ENCODE measurements at regions not wholly inside any gene's neighbourhood (a gene's known extent, or its start where the extent isn't known, plus 50 kb on each side); places are given as distances from the start of the nearest gene placed in this dataset.
A peak's percentile ranks its signal among the peaks of the same experiment; 100 is the strongest.

DNA sequence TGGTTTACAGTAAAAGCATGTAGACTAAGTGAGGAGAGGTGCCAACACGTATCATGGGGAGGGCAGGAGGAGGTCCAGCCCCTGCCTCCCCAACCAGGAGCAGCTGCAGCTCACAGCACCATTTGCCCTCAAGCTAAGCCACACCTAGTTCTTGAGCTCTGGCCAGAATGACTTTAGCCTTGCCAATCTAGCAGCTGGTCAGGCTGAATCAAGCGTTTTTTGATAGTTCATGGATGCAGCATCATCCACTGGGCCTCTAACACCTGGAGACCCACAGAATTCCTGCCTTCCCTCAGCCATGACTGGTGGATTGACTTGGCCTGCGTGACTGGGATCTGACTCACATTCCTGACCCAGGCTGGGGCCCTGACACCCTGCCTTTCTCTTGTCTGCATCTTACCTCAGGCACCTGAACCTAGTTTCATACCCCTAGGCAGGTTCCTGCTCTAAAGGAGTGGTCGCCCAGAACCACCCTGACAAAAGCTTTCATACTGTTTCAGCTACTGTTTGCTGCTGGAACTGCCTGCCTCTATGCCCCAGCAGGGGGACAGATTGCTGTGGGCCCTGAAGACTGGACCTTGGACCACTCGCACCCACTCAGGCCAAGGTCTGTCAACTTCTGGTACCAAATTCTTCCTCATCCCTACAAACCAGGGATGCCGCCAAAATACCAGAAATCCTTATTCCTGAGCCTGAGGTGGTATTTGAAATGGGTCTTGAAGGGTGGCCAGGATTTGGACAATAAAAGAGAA lies 122.3 kb downstream of the QRSL1 start:
- H3K9me3 ChIP-seq, result no peaks in the 10 kb centered on the region
- H3K4me1 ChIP-seq, result no peaks in the 10 kb centered on the region
- no peak overlapping the region for H3K4me3 ChIP-seq
- H3K27me3 ChIP-seq, result peaks cover 6% of the 10 kb centered on the region
- intact Hi-C loops (cut with DNase I), result no loop called here
- DNase-seq (ENCODE audit: low spot score in 2 of 2), result no peak
- TF ChIP-seq, protein P1, sequence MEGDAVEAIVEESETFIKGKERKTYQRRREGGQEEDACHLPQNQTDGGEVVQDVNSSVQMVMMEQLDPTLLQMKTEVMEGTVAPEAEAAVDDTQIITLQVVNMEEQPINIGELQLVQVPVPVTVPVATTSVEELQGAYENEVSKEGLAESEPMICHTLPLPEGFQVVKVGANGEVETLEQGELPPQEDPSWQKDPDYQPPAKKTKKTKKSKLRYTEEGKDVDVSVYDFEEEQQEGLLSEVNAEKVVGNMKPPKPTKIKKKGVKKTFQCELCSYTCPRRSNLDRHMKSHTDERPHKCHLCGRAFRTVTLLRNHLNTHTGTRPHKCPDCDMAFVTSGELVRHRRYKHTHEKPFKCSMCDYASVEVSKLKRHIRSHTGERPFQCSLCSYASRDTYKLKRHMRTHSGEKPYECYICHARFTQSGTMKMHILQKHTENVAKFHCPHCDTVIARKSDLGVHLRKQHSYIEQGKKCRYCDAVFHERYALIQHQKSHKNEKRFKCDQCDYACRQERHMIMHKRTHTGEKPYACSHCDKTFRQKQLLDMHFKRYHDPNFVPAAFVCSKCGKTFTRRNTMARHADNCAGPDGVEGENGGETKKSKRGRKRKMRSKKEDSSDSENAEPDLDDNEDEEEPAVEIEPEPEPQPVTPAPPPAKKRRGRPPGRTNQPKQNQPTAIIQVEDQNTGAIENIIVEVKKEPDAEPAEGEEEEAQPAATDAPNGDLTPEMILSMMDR (IDR thresholded peaks at IDR 0.05), result no peak
- no peak overlapping the region for H3K27ac ChIP-seq
- H3K36me3 ChIP-seq, result no peaks in the 10 kb centered on the region

DNA sequence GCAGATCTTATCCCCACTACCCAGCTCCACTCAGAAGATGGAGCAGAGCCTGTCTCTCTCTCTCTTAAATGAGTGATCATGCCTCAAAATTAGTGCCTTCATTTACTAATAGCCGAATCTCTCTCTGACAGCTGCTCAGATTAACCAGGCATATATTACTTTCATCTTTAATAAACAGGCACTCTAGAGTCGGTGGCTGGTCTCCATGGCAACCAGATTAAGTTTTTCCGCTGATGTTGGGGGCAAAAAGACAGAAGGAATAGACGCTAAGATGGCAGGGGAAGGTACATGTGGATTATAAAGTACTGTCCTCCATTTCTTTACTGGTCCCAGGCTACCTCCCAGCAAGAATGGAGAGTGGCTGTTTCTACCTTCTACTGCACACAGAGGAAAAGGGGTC lies 121.6 kb downstream of the QRSL1 start:
- no peaks in the 10 kb centered on the region for H3K36me3 ChIP-seq
- no peak overlapping the region for H3K4me3 ChIP-seq
- DNase-seq (ENCODE audit: low spot score in 2 of 2), result peak in 1 of 2 donors; percentile 1
- H3K27ac ChIP-seq, result no peak overlapping the region
- H3K27me3 ChIP-seq, result peaks cover 6% of the 10 kb centered on the region
- H3K4me1 ChIP-seq, result no peaks in the 10 kb centered on the region
- no peaks in the 10 kb centered on the region for H3K9me3 ChIP-seq
- TF ChIP-seq, protein P1 (IDR thresholded peaks at IDR 0.05), result no peak
- intact Hi-C loops (cut with DNase I), result no loop called here

DNA sequence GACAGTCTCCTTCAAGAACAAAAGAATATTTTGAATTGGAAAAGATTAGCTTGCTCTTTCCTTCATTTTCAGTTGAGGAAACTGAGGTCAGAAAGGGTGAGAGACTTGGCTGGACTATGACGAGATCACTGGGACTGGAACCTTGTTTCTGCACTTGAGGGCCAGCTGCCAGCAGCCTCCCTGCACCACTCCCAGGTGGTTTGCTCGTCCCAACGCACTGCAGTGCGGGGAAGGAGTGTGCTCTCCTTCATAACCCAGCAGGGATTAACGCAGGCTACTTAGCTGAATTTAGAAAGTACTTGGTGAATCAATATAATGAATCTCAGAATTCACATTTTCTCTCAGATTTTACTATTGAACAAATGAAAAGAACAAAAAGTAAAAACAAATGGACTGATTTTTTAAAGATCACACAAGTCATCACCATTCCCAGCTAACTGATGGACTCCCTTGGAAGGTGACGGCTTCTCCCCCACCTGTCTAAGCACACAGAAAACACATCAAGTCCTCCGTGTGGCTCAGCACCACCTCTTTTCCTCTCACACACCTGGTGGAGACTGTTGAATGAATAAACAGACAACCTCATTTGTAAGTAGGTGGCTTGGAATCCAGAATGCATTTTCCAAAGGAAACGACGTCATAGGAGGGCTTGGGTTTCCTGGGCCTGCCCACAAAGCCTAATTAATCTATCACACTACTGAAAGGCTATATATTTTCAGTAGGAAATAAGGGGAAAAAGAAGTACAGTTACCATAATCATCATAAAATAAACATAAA lies 121.0 kb downstream of the QRSL1 start:
- no peaks in the 10 kb centered on the region for H3K36me3 ChIP-seq
- H3K4me1 ChIP-seq, result no peaks in the 10 kb centered on the region
- H3K27ac ChIP-seq, result no peak overlapping the region
- peaks cover 6% of the 10 kb centered on the region for H3K27me3 ChIP-seq
- no peaks in the 10 kb centered on the region for H3K9me3 ChIP-seq
- intact Hi-C loops (cut with DNase I), result no loop called here
- peak in 1 of 2 donors; percentile 3 for DNase-seq (ENCODE audit: low spot score in 2 of 2)
- H3K4me3 ChIP-seq, result no peak overlapping the region
- TF ChIP-seq, protein P1 (IDR thresholded peaks at IDR 0.05), result no peak

DNA sequence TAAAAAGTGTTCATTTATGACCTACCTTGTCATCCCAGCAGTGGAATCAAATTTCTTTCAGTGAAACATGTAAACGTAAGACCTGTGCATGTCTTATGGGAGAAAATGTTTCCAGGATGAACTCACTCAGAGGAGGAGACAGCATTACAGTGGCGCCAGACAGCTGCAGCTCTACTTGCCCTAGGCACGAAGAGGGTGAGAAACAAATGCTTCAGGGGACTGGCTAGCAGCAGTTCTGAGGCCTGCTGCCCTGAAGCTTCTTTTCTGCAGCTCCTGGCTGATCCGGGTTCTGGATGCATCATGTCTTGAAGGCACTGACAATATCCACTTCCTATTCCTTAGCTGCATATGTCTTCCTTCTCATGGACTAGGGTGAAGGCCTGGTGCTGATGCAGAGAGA lies 120.2 kb downstream of the QRSL1 start:
- H3K36me3 ChIP-seq, result no peaks in the 10 kb centered on the region
- DNase-seq (ENCODE audit: low spot score in 2 of 2), result no peak
- TF ChIP-seq, protein P1 (IDR thresholded peaks at IDR 0.05), result no peak
- no peaks in the 10 kb centered on the region for H3K4me1 ChIP-seq
- intact Hi-C loops (cut with DNase I), result no loop called here
- H3K4me3 ChIP-seq, result no peak overlapping the region
- H3K27ac ChIP-seq, result no peak overlapping the region
- no peaks in the 10 kb centered on the region for H3K9me3 ChIP-seq
- peaks cover 6% of the 10 kb centered on the region for H3K27me3 ChIP-seq

DNA sequence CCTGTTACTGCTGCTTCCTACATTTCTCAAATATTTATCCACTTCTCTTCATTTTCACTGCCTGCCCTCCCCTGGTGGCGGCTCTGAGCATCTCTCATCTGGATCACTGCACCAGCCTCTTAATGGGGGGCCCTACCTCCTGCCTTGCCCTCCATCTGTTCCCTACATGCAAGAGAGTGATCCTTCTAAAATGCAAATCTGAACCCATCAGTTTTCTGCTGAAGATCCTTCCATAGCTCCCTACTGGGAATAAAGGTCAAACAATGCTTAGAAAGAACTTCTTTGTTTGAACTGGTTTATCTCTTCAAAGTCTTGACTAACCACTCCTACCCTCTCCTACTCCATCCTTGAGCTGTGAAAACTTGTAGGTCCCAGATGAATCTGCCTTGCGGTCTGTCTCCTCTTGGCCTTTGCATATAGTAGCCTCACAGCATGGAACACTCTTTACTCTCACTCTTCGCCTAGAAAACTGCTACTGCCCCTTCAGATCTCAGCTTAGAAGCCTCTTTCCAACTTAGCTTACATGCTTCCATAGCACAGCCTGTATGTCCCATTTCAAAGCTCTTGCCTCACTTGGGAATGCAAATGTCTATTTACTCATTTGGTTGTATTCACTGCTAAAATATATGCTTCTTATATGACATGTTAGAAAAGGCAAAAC lies 119.3 kb downstream of the QRSL1 start:
- Histone ChIP-seq H3K4me3 (no peak overlapping the region), H3K36me3 (no peaks in the 10 kb centered on the region), H3K9me3 (no peaks in the 10 kb centered on the region), H3K4me1 (no peaks in the 10 kb centered on the region), H3K27ac (no peak overlapping the region), H3K27me3 (peaks cover 6% of the 10 kb centered on the region)
- intact Hi-C loops (cut with DNase I), result no loop called here
- TF ChIP-seq, protein P1 (IDR thresholded peaks at IDR 0.05), result no peak
- DNase-seq (ENCODE audit: low spot score in 2 of 2), result no peak

Data from ascending aorta (tissue), 2 donors.